GM12875 (cell line): ENCODE measurements at regions not wholly inside any gene's neighbourhood (a gene's known extent, or its start where the extent isn't known, plus 50 kb on each side); places are given as distances from the start of the nearest gene placed in this dataset.
"Not testable (repeated sequence)": the region's sequence is repeated elsewhere in the genome, so short reads cannot be mapped to it uniquely, and the experiment has no call there.

Experiments used
- H3K4me3 ChIP-seq: one replicate; pipeline ENCODE4 v1.5.1; 2011; ENCODE audit warnings: low read depth, low read length, control low read depth
- TF ChIP-seq, protein P1 (sequence below): IDR thresholded peaks from 2 replicates; pipeline ENCODE4 v1.5.1; 2011; ENCODE audit warnings: low read depth, mild to moderate bottlenecking, control low read depth, inconsistent platforms, low read length, moderate library complexity, borderline replicate concordance; ENCODE audit not compliant: insufficient read depth

DNA sequence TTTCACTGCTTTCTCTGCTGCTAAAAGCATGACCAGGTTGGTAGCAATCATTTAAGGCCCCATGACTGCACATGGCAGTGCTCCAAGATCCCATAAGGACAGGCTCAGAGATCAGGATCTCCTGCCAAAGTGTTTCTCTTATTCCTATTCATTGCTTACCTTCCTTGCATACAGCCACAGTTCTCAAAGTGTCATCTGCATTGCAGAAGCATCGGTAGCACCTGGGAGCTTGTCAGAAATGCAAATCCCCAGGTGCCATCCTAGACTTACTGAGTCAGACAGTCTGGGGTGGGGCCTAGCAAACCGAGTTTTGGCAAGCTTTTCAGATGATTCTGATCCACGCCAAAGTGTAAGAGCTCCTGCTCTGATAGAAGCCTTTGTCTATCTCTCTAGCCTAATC is 489.0 kb upstream of the AUTS2 start:
- no peak overlapping the region for H3K4me3 ChIP-seq
- TF ChIP-seq, protein P1, sequence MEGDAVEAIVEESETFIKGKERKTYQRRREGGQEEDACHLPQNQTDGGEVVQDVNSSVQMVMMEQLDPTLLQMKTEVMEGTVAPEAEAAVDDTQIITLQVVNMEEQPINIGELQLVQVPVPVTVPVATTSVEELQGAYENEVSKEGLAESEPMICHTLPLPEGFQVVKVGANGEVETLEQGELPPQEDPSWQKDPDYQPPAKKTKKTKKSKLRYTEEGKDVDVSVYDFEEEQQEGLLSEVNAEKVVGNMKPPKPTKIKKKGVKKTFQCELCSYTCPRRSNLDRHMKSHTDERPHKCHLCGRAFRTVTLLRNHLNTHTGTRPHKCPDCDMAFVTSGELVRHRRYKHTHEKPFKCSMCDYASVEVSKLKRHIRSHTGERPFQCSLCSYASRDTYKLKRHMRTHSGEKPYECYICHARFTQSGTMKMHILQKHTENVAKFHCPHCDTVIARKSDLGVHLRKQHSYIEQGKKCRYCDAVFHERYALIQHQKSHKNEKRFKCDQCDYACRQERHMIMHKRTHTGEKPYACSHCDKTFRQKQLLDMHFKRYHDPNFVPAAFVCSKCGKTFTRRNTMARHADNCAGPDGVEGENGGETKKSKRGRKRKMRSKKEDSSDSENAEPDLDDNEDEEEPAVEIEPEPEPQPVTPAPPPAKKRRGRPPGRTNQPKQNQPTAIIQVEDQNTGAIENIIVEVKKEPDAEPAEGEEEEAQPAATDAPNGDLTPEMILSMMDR = no peak

DNA sequence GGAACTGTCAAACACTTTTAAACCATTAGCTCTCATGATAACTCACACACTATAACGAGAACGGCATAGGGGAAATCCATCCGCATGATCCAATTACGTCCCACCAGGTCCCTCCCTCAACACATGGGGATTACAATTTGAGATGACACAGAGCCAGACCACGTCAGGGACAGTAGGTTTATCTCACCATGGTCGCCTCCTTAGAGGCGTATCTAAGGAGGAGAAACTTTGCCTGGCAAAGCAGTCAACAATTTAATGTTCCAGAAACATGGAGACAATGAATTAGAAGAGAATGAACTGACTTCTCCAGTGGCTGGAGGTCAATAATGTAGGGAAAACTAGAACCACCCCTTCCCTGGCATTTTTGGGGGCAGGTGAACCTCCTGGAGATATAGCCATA is 488.4 kb upstream of the AUTS2 start:
- no peak overlapping the region for H3K4me3 ChIP-seq
- TF ChIP-seq, protein P1 = no peak

DNA sequence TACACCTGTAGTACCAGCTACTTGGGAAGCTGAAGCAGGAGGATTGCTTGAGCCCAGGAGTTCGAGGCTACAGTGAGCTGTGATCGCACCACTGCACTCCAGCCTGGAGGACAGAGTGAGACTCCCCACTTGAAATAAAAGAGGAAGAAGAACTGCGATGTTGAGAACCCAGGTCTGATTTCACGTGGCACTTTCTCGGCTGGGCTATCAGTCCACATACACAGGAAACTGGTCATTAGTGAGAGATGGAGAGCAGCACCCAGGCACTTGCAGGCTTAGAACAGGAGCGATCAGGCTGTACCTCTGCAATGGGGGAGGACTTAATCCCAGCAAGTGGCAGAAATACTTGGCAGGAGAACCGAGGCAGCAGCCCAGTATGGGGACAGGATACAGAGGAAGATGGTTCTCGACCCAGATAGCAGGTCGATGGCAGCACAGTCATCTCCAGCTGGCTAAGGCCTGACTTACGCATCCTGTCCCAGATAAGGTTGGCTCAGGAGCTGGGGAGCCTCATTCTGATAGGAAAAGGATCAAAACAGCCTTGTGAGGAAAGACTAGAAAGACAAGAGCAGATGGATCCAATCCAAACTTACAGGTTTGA is 487.7 kb upstream of the AUTS2 start:
- TF ChIP-seq, protein P1 = no peak
- no peak overlapping the region for H3K4me3 ChIP-seq

DNA sequence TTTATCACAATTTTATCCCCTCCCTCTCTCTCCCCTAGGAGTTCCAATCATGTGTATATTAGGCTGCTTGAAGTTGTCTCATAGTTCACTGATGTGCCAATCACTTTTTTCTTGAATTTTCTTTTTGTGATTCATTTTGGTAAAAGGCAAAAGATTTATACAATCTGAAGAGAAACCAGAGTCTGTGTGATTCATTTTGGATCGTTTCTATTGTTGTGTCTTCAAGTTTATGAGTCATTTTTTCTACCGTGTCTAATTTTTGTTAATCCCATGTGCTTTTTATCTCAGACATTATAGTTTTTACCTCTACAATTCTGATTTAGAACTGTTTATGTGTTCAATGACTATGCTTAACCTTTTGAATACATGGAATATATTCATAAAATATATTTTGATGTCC is 483.9 kb upstream of the AUTS2 start:
- H3K4me3 ChIP-seq = no peak overlapping the region
- TF ChIP-seq, protein P1 = no peak

DNA sequence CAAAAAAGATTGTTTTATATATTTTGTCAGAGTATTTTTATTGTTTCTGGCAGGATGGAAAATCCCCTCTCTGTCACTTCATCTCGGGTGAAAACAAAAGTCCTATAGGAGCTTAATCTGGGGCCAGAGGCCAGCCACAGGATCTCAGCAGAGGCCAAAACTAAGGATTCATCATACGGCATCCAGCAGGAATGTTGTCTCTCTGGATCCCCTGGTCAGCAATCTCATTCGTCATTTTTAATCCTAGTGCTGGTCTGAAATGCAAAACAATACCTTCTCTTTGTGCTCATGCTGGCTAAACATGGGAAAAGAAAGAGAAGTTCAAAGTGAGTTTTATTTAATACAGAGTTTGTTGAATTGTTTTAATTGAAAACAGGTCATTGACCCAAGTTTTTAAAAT is 482.5 kb upstream of the AUTS2 start:
- TF ChIP-seq, protein P1 = no peak

DNA sequence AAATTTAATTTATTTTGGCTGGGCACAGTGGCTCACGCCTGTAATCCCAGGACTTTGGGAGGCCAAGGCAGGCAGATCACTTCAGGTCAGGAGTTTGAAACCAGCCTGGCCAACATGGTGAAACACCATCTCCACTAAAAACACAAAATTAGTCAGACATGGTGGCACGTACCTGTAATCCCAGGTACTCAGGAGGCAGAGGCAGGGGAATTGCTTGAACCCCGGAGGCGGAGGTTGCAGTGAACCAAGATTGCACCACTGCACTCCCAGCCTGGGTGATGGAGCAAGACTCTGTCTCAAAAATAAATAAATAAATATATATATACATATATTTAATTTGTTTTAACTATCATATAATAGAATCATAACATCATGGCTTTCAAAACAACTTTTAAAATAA is 482.1 kb upstream of the AUTS2 start:
- H3K4me3 ChIP-seq = not testable (repeated sequence)

More for the DNA sequence above, 482.5 kb upstream of the AUTS2 start:
- no peak overlapping the region for H3K4me3 ChIP-seq

DNA sequence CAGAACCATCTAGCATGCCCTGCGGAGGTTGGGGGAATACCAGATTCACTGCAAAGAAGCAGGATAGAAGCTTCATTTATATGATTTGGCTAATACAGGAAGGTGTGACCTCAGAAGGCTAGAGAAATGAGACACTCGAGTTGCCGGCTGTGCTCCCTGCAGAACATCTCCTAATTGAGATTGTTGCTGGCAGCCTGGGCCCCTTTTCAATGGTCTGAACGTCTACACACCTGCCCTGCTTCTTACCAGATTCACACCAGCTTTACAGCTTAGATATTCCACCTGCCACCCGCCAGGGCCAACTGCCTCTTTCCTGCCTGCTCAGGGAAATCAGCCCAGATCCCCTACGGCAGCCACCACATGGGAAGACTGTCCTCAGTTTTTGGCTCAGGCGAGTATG is 475.3 kb upstream of the AUTS2 start:
- H3K4me3 ChIP-seq = no peak overlapping the region
- TF ChIP-seq, protein P1 = no peak
